ENCODE measurements at regions not wholly inside any gene's neighbourhood (a gene's known extent, or its start where the extent isn't known, plus 50 kb on each side); places are given as distances from the start of the nearest gene placed in this dataset.

GRCh38 chr9:4400731-4401130 lies 89.5 kb upstream of the SLC1A1 start:
- Histone ChIP-seq H3K9me3 (ENCODE audit: control insufficient read depth, low read length) (peaks cover 31% of the 10 kb centered on the region), H2BK15ac (ENCODE audit: low read depth, poor library complexity, severe bottlenecking) (peak overlapping the region; percentile 54), H3K4me3 (ENCODE audit: insufficient read depth in 1 of 2, low read depth in 1 of 2, low read length in 2 of 2) (no peak overlapping the region), H3K27ac (ENCODE audit: low read length, poor library complexity, severe bottlenecking) (no peak overlapping the region), H2BK5ac (ENCODE audit: low read depth, low read length, poor library complexity, severe bottlenecking) (no peak overlapping the region), H3K9ac (ENCODE audit: low read length) (no peak overlapping the region), H3K36me3 (ENCODE audit: control insufficient read depth in 1 of 2, insufficient read depth in 2 of 2, low read depth in 1 of 2, low read length in 2 of 2) (no peaks in the 10 kb centered on the region), H3K4ac (ENCODE audit: low read depth in 1 of 2, low read length in 2 of 2) (no peak overlapping the region), H2BK12ac (ENCODE audit: low read length in 2 of 2) (no peak overlapping the region), H3K18ac (ENCODE audit: low read depth in 1 of 2, low read length in 2 of 2) (no peak overlapping the region), H3K4me1 (ENCODE audit: control insufficient read depth, insufficient read depth, low read depth, low read length) (no peaks in the 10 kb centered on the region), H2AK5ac (ENCODE audit: low read length, severe bottlenecking) (no peak overlapping the region), H2BK120ac (ENCODE audit: low read depth, low read length) (no peak overlapping the region), H3K4me2 (ENCODE audit: low read length, poor library complexity, severe bottlenecking) (no peak overlapping the region), H3K14ac (ENCODE audit: low read length in 2 of 2) (no peak overlapping the region), H4K91ac (ENCODE audit: low read length) (no peak overlapping the region), H2AFZ (ENCODE audit: low read depth, low read length) (no peak overlapping the region), H4K8ac (ENCODE audit: low read length) (no peak overlapping the region), H3K27me3 (ENCODE audit: control insufficient read depth in 1 of 2, insufficient read depth in 1 of 2, low read length in 2 of 2) (no peaks in the 10 kb centered on the region), H3K23ac (ENCODE audit: low read length in 2 of 2) (no peak overlapping the region), H3K79me1 (replicated peaks; ENCODE audit: low read length, poor library complexity, severe bottlenecking) (no peaks in the 10 kb centered on the region)
- no peak for DNase-seq
- WGBS: 87% methylated on average over 3 of the region's 3 CpGs

GRCh38 chr9:4397917-4398316 lies 92.4 kb upstream of the SLC1A1 start:
- Histone ChIP-seq H2AK5ac (ENCODE audit: low read length, severe bottlenecking) (no peak overlapping the region), H3K79me1 (replicated peaks; ENCODE audit: low read length, poor library complexity, severe bottlenecking) (no peaks in the 10 kb centered on the region), H3K14ac (ENCODE audit: low read length in 2 of 2) (no peak overlapping the region), H2BK5ac (ENCODE audit: low read depth, low read length, poor library complexity, severe bottlenecking) (no peak overlapping the region), H3K36me3 (ENCODE audit: control insufficient read depth in 1 of 2, insufficient read depth in 2 of 2, low read depth in 1 of 2, low read length in 2 of 2) (no peaks in the 10 kb centered on the region), H3K4me1 (ENCODE audit: control insufficient read depth, insufficient read depth, low read depth, low read length) (no peaks in the 10 kb centered on the region), H4K91ac (ENCODE audit: low read length) (no peak overlapping the region), H2BK15ac (ENCODE audit: low read depth, poor library complexity, severe bottlenecking) (no peak overlapping the region), H3K27ac (ENCODE audit: low read length, poor library complexity, severe bottlenecking) (no peak overlapping the region), H3K4me2 (ENCODE audit: low read length, poor library complexity, severe bottlenecking) (no peak overlapping the region), H3K4ac (ENCODE audit: low read depth in 1 of 2, low read length in 2 of 2) (no peak overlapping the region), H3K4me3 (ENCODE audit: insufficient read depth in 1 of 2, low read depth in 1 of 2, low read length in 2 of 2) (peak overlapping the region in 1 of 2 experiments; percentile 60), H3K23ac (ENCODE audit: low read length in 2 of 2) (no peak overlapping the region), H3K9ac (ENCODE audit: low read length) (peak overlapping the region; percentile 36), H3K9me3 (ENCODE audit: control insufficient read depth, low read length) (peaks cover 12% of the 10 kb centered on the region), H3K18ac (ENCODE audit: low read depth in 1 of 2, low read length in 2 of 2) (no peak overlapping the region), H2BK12ac (ENCODE audit: low read length in 2 of 2) (no peak overlapping the region), H2BK120ac (ENCODE audit: low read depth, low read length) (no peak overlapping the region), H2AFZ (ENCODE audit: low read depth, low read length) (no peak overlapping the region), H3K27me3 (ENCODE audit: control insufficient read depth in 1 of 2, insufficient read depth in 1 of 2, low read length in 2 of 2) (no peaks in the 10 kb centered on the region), H4K8ac (ENCODE audit: low read length) (no peak overlapping the region)
- WGBS: 76% methylated on average over 2 of the region's 2 CpGs
- DNase-seq: no peak

- no peak overlapping the region for H2BK12ac ChIP-seq (ENCODE audit: low read length in 2 of 2)
- H3K27ac ChIP-seq (ENCODE audit: low read length, poor library complexity, severe bottlenecking): no peak overlapping the region
- no peak overlapping the region for H4K8ac ChIP-seq (ENCODE audit: low read length)
- H3K9ac ChIP-seq (ENCODE audit: low read length): no peak overlapping the region
- H3K9me3 ChIP-seq (ENCODE audit: control insufficient read depth, low read length): no peaks in the 10 kb centered on the region
- DNase-seq: no peak
- no peaks in the 10 kb centered on the region for H3K79me1 ChIP-seq (replicated peaks; ENCODE audit: low read length, poor library complexity, severe bottlenecking)
- H3K14ac ChIP-seq (ENCODE audit: low read length in 2 of 2): no peak overlapping the region
- H2AK5ac ChIP-seq (ENCODE audit: low read length, severe bottlenecking): no peak overlapping the region
- H3K4me2 ChIP-seq (ENCODE audit: low read length, poor library complexity, severe bottlenecking): no peak overlapping the region
- no peak overlapping the region for H2BK5ac ChIP-seq (ENCODE audit: low read depth, low read length, poor library complexity, severe bottlenecking)
- no peak overlapping the region for H2AFZ ChIP-seq (ENCODE audit: low read depth, low read length)
- no peak overlapping the region for H3K18ac ChIP-seq (ENCODE audit: low read depth in 1 of 2, low read length in 2 of 2)
- no peaks in the 10 kb centered on the region for H3K36me3 ChIP-seq (ENCODE audit: control insufficient read depth in 1 of 2, insufficient read depth in 2 of 2, low read depth in 1 of 2, low read length in 2 of 2)
- no peak overlapping the region for H4K91ac ChIP-seq (ENCODE audit: low read length)
- WGBS: 100% methylated on average over 1 of the region's 4 CpGs
- H3K27me3 ChIP-seq (ENCODE audit: control insufficient read depth in 1 of 2, insufficient read depth in 1 of 2, low read length in 2 of 2): no peaks in the 10 kb centered on the region
- H2BK120ac ChIP-seq (ENCODE audit: low read depth, low read length): no peak overlapping the region
- no peaks in the 10 kb centered on the region for H3K4me1 ChIP-seq (ENCODE audit: control insufficient read depth, insufficient read depth, low read depth, low read length)
- no peak overlapping the region for H2BK15ac ChIP-seq (ENCODE audit: low read depth, poor library complexity, severe bottlenecking)
- no peak overlapping the region for H3K4ac ChIP-seq (ENCODE audit: low read depth in 1 of 2, low read length in 2 of 2)
- no peak overlapping the region for H3K23ac ChIP-seq (ENCODE audit: low read length in 2 of 2)
- no peak overlapping the region for H3K4me3 ChIP-seq (ENCODE audit: insufficient read depth in 1 of 2, low read depth in 1 of 2, low read length in 2 of 2)
These were observed 94.1 kb upstream of the GLIS3 start for GRCh38 chr9:4393806-4394523.

GRCh38 chr9:4389755-4390154 lies 89.9 kb upstream of the GLIS3 start:
- H3K4me1 ChIP-seq (ENCODE audit: control insufficient read depth, insufficient read depth, low read depth, low read length): no peaks in the 10 kb centered on the region
- H3K14ac ChIP-seq (ENCODE audit: low read length in 2 of 2): no peak overlapping the region
- H4K8ac ChIP-seq (ENCODE audit: low read length): no peak overlapping the region
- no peak overlapping the region for H2BK120ac ChIP-seq (ENCODE audit: low read depth, low read length)
- H2BK5ac ChIP-seq (ENCODE audit: low read depth, low read length, poor library complexity, severe bottlenecking): no peak overlapping the region
- no peak overlapping the region for H2BK12ac ChIP-seq (ENCODE audit: low read length in 2 of 2)
- H3K9ac ChIP-seq (ENCODE audit: low read length): no peak overlapping the region
- no peak overlapping the region for H3K4me3 ChIP-seq (ENCODE audit: insufficient read depth in 1 of 2, low read depth in 1 of 2, low read length in 2 of 2)
- no peaks in the 10 kb centered on the region for H3K27me3 ChIP-seq (ENCODE audit: control insufficient read depth in 1 of 2, insufficient read depth in 1 of 2, low read length in 2 of 2)
- no peak overlapping the region for H3K4ac ChIP-seq (ENCODE audit: low read depth in 1 of 2, low read length in 2 of 2)
- no peak overlapping the region for H2AFZ ChIP-seq (ENCODE audit: low read depth, low read length)
- no peak overlapping the region for H4K91ac ChIP-seq (ENCODE audit: low read length)
- no peak overlapping the region for H3K4me2 ChIP-seq (ENCODE audit: low read length, poor library complexity, severe bottlenecking)
- no peak overlapping the region for H3K27ac ChIP-seq (ENCODE audit: low read length, poor library complexity, severe bottlenecking)
- H3K36me3 ChIP-seq (ENCODE audit: control insufficient read depth in 1 of 2, insufficient read depth in 2 of 2, low read depth in 1 of 2, low read length in 2 of 2): no peaks in the 10 kb centered on the region
- no peak overlapping the region for H2BK15ac ChIP-seq (ENCODE audit: low read depth, poor library complexity, severe bottlenecking)
- no peak overlapping the region for H2AK5ac ChIP-seq (ENCODE audit: low read length, severe bottlenecking)
- H3K23ac ChIP-seq (ENCODE audit: low read length in 2 of 2): no peak overlapping the region
- no peaks in the 10 kb centered on the region for H3K9me3 ChIP-seq (ENCODE audit: control insufficient read depth, low read length)
- 89% methylated on average over 1 of the region's 4 CpGs for WGBS
- no peaks in the 10 kb centered on the region for H3K79me1 ChIP-seq (replicated peaks; ENCODE audit: low read length, poor library complexity, severe bottlenecking)
- no peak overlapping the region for H3K18ac ChIP-seq (ENCODE audit: low read depth in 1 of 2, low read length in 2 of 2)
- DNase-seq: no peak

All from mesenchymal stem cell (in vitro differentiated cells and primary cell).